ENCODE measurements at regions not wholly inside any gene's neighbourhood (a gene's known extent, or its start where the extent isn't known, plus 50 kb on each side); places are given as distances from the start of the nearest gene placed in this dataset.
A peak's percentile ranks its signal among the peaks of the same experiment; 100 is the strongest.

DNA sequence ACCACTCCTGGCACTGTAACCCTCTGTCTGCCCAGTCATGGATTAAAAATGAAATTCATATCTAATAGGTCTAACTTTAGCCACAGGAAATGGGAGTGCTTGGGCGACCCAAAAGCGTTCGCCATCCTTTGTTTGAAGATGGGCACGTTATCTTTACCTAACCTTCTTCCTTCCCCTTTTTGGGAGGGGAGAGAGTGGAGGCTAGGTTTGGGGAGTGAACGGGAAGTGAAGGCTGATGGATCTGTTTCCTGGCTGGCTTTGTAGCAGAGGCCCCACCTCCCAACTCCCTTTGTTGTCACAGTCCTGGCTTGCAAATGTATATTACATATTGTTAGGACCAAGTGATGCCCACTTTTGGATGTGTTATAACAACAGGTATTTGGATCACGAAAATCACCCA lies 98.1 kb upstream of the ARHGEF3 start:
- Histone ChIP-seq H3K27ac (ENCODE audit: low read depth, low read length, severe bottlenecking) (no peak overlapping the region), H3K36me3 (ENCODE audit: control insufficient read depth, insufficient read depth, low read length) (no peaks in the 10 kb centered on the region), H3K4me1 (ENCODE audit: control insufficient read depth, insufficient read depth, low read length, poor library complexity, severe bottlenecking) (peaks cover 2% of the 10 kb centered on the region), H3K9me3 (ENCODE audit: control insufficient read depth, low read length) (no peaks in the 10 kb centered on the region), H3K4me3 (ENCODE audit: extremely low read depth, insufficient read depth, low read length, poor library complexity, severe bottlenecking) (no peak overlapping the region)
- 90 to 100% methylated on average over 1 to 2 of the region's 6 CpGs for WGBS, 2 experiments (ENCODE audit: insufficient coverage in 2 of 2)

GRCh38 chr3:56899078-56899477 lies 97.3 kb upstream of the ARHGEF3 start:
- no peak overlapping the region for H3K27ac ChIP-seq (ENCODE audit: low read depth, low read length, severe bottlenecking)
- 100% methylated on average over 3 of the region's 6 CpGs for WGBS, 2 experiments (ENCODE audit: insufficient coverage in 2 of 2)
- peaks cover 7% of the 10 kb centered on the region for H3K4me1 ChIP-seq (ENCODE audit: control insufficient read depth, insufficient read depth, low read length, poor library complexity, severe bottlenecking)
- no peaks in the 10 kb centered on the region for H3K9me3 ChIP-seq (ENCODE audit: control insufficient read depth, low read length)
- no peak overlapping the region for H3K4me3 ChIP-seq (ENCODE audit: extremely low read depth, insufficient read depth, low read length, poor library complexity, severe bottlenecking)
- no peaks in the 10 kb centered on the region for H3K36me3 ChIP-seq (ENCODE audit: control insufficient read depth, insufficient read depth, low read length)

DNA sequence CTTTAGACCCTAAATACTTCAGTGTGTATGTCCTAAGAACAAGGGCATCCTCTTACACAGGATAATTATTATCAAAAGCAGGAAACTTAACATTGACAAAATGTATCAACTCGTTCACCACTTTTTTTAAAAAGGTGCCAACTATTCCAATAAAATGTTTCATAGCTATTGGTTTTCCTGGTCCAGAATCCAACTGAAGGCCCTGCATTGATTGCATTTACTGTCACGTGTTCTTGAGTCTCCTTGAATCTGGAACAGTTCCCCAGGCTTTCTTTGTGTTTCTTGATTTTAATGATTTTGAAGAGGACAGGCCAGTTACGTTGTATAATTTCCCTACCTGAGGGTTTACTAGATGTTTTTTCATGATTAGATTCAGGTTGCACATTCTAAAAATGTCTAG lies 94.6 kb upstream of the ARHGEF3 start:
- Histone ChIP-seq H3K9me3 (ENCODE audit: control insufficient read depth, low read length) (no peaks in the 10 kb centered on the region), H3K27ac (ENCODE audit: low read depth, low read length, severe bottlenecking) (no peak overlapping the region), H3K4me1 (ENCODE audit: control insufficient read depth, insufficient read depth, low read length, poor library complexity, severe bottlenecking) (peaks cover 7% of the 10 kb centered on the region), H3K4me3 (ENCODE audit: extremely low read depth, insufficient read depth, low read length, poor library complexity, severe bottlenecking) (no peak overlapping the region), H3K36me3 (ENCODE audit: control insufficient read depth, insufficient read depth, low read length) (no peaks in the 10 kb centered on the region)
- WGBS, 2 experiments (ENCODE audit: insufficient coverage in 2 of 2) = 94 to 100% methylated on average over 2 to 3 of the region's 3 CpGs

- Histone ChIP-seq H3K36me3 (ENCODE audit: control insufficient read depth, insufficient read depth, low read length) (no peaks in the 10 kb centered on the region), H3K27ac (ENCODE audit: low read depth, low read length, severe bottlenecking) (peak overlapping the region; percentile 23), H3K4me1 (ENCODE audit: control insufficient read depth, insufficient read depth, low read length, poor library complexity, severe bottlenecking) (peaks cover 7% of the 10 kb centered on the region), H3K9me3 (ENCODE audit: control insufficient read depth, low read length) (no peaks in the 10 kb centered on the region), H3K4me3 (ENCODE audit: extremely low read depth, insufficient read depth, low read length, poor library complexity, severe bottlenecking) (no peak overlapping the region)
- WGBS, 2 experiments (ENCODE audit: insufficient coverage in 2 of 2) = 74% methylated on average over 7 to 8 of the region's 10 CpGs
Measured at GRCh38 chr3:56894881-56895431, 93.2 kb upstream of the ARHGEF3 start.

GRCh38 chr3:56890448-56891091 lies 88.8 kb upstream of the ARHGEF3 start:
- WGBS, 2 experiments (ENCODE audit: insufficient coverage in 2 of 2) = 81 to 86% methylated on average over 6 of the region's 8 CpGs
- no peaks in the 10 kb centered on the region for H3K36me3 ChIP-seq (ENCODE audit: control insufficient read depth, insufficient read depth, low read length)
- no peak overlapping the region for H3K4me3 ChIP-seq (ENCODE audit: extremely low read depth, insufficient read depth, low read length, poor library complexity, severe bottlenecking)
- H3K4me1 ChIP-seq (ENCODE audit: control insufficient read depth, insufficient read depth, low read length, poor library complexity, severe bottlenecking) = peaks cover 14% of the 10 kb centered on the region
- H3K9me3 ChIP-seq (ENCODE audit: control insufficient read depth, low read length) = no peaks in the 10 kb centered on the region
- H3K27ac ChIP-seq (ENCODE audit: low read depth, low read length, severe bottlenecking) = no peak overlapping the region

DNA sequence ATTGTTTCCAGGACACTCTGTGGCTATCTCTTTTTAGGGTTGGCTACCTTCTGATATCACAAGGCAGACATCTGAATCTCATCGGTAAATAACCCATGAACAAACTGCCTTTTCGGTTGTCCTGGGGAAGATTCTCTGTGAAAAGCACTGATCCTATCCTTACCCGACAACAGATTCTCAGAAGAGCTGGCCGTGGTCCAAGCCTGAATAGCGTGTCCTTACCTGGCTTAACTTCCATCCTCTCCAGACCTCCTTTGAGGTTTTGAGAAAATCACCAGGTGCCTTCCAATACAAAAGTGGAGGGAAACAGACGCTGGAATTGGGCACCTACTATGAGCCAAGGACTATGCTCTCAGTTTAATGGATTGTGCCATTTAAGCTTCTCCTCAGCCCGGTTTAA lies 87.4 kb upstream of the ARHGEF3 start:
- Histone ChIP-seq H3K27ac (ENCODE audit: low read depth, low read length, severe bottlenecking) (no peak overlapping the region), H3K4me3 (ENCODE audit: extremely low read depth, insufficient read depth, low read length, poor library complexity, severe bottlenecking) (no peak overlapping the region), H3K4me1 (ENCODE audit: control insufficient read depth, insufficient read depth, low read length, poor library complexity, severe bottlenecking) (peaks cover 8% of the 10 kb centered on the region), H3K9me3 (ENCODE audit: control insufficient read depth, low read length) (no peaks in the 10 kb centered on the region), H3K36me3 (ENCODE audit: control insufficient read depth, insufficient read depth, low read length) (no peaks in the 10 kb centered on the region)
- WGBS, 2 experiments (ENCODE audit: insufficient coverage in 2 of 2) = 96 to 97% methylated on average over 7 of the region's 7 CpGs

DNA sequence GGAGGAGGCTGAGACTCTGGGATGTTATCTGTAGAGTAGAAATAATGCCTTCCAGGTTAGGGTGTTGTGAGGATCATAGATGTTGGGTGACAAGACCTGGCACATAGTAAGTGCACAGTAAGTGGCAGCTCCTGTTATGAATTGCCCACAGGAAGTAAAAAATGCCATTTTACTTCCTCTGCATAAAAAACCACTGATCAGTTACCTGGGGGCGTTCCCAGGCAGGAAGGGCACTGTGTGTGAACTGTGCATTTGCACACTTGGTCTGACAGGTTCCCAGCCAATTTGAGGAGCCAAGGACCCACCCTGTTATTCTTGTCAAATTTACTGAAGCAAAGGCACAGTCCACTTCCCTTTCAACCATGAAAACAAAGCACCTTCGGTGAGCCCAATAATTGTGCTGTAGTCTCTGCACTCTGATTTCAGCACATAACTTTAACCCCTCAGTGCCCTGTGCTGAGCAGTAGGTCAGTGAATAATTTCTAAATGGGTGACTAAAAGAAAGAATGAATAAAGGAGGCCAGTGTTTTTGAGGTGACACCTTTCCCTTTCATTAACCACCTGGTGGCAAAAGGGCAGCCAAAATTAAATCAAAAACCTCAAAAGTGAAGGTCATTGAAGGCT lies 85.8 kb upstream of the ARHGEF3 start:
- peaks cover 8% of the 10 kb centered on the region for H3K4me1 ChIP-seq (ENCODE audit: control insufficient read depth, insufficient read depth, low read length, poor library complexity, severe bottlenecking)
- H3K9me3 ChIP-seq (ENCODE audit: control insufficient read depth, low read length) = no peaks in the 10 kb centered on the region
- no peak overlapping the region for H3K27ac ChIP-seq (ENCODE audit: low read depth, low read length, severe bottlenecking)
- 70 to 78% methylated on average over 1 to 2 of the region's 2 CpGs for WGBS, 2 experiments (ENCODE audit: insufficient coverage in 2 of 2)
- no peaks in the 10 kb centered on the region for H3K36me3 ChIP-seq (ENCODE audit: control insufficient read depth, insufficient read depth, low read length)
- no peak overlapping the region for H3K4me3 ChIP-seq (ENCODE audit: extremely low read depth, insufficient read depth, low read length, poor library complexity, severe bottlenecking)

- H3K9me3 ChIP-seq (ENCODE audit: control insufficient read depth, low read length) = no peaks in the 10 kb centered on the region
- no peak overlapping the region for H3K27ac ChIP-seq (ENCODE audit: low read depth, low read length, severe bottlenecking)
- H3K36me3 ChIP-seq (ENCODE audit: control insufficient read depth, insufficient read depth, low read length) = no peaks in the 10 kb centered on the region
- H3K4me3 ChIP-seq (ENCODE audit: extremely low read depth, insufficient read depth, low read length, poor library complexity, severe bottlenecking) = no peak overlapping the region
- 91 to 100% methylated on average over 2 to 3 of the region's 6 CpGs for whole genome bisulfite sequencing, 2 experiments (ENCODE audit: insufficient coverage in 2 of 2)
- H3K4me1 ChIP-seq (ENCODE audit: control insufficient read depth, insufficient read depth, low read length, poor library complexity, severe bottlenecking) = peaks cover 8% of the 10 kb centered on the region
Measured at GRCh38 chr3:56886314-56886713, 84.6 kb upstream of the ARHGEF3 start.

DNA sequence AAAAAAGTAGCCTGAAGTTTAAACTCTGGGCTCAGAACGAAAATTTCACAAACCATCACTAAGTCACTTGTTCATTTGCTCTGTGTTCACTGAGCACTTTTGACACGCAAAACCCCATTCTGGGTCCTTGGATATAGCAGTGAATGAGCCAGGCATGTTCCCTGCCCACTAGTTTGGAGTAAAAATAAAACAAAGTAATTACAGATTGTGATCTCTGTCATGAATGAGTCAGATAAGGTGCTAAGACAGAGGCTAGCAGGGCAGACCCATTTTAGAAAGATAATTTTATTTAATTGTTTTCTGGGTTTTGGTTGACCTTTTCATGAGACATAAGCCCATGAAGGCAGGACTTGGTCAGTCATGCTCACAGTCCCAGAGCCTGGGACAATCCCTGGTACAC lies 84.1 kb upstream of the ARHGEF3 start:
- no peaks in the 10 kb centered on the region for H3K9me3 ChIP-seq (ENCODE audit: control insufficient read depth, low read length)
- H3K36me3 ChIP-seq (ENCODE audit: control insufficient read depth, insufficient read depth, low read length) = no peaks in the 10 kb centered on the region
- no peak overlapping the region for H3K27ac ChIP-seq (ENCODE audit: low read depth, low read length, severe bottlenecking)
- no peak overlapping the region for H3K4me3 ChIP-seq (ENCODE audit: extremely low read depth, insufficient read depth, low read length, poor library complexity, severe bottlenecking)
- WGBS, 2 experiments (ENCODE audit: insufficient coverage in 2 of 2) = 80 to 100% methylated on average over 2 of the region's 2 CpGs
- peaks cover 11% of the 10 kb centered on the region for H3K4me1 ChIP-seq (ENCODE audit: control insufficient read depth, insufficient read depth, low read length, poor library complexity, severe bottlenecking)

DNA sequence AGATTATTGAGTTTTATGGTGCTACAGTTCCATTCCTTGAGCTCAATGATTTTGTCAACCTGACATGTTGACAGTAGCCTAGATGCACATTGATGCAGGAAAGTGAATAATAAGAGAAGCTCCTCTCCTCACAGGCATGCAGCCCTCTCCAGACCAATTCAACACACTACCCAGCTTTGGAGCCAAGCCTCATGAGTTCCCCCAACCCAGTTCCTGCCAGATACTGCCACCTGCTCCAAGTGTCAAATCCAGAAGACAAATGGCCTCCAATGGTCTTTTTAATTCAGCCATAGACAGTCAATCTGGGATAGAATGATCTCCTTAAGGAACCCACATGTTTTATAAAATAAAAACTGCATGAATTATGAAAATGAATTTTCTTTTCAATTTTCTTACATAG lies 83.7 kb upstream of the ARHGEF3 start:
- no peaks in the 10 kb centered on the region for H3K36me3 ChIP-seq (ENCODE audit: control insufficient read depth, insufficient read depth, low read length)
- H3K4me3 ChIP-seq (ENCODE audit: extremely low read depth, insufficient read depth, low read length, poor library complexity, severe bottlenecking) = no peak overlapping the region
- H3K27ac ChIP-seq (ENCODE audit: low read depth, low read length, severe bottlenecking) = no peak overlapping the region
- peaks cover 15% of the 10 kb centered on the region for H3K4me1 ChIP-seq (ENCODE audit: control insufficient read depth, insufficient read depth, low read length, poor library complexity, severe bottlenecking)
- no peaks in the 10 kb centered on the region for H3K9me3 ChIP-seq (ENCODE audit: control insufficient read depth, low read length)

- no peak overlapping the region for H3K27ac ChIP-seq (ENCODE audit: low read depth, low read length, severe bottlenecking)
- H3K4me1 ChIP-seq (ENCODE audit: control insufficient read depth, insufficient read depth, low read length, poor library complexity, severe bottlenecking) = peaks cover 15% of the 10 kb centered on the region
- H3K36me3 ChIP-seq (ENCODE audit: control insufficient read depth, insufficient read depth, low read length) = no peaks in the 10 kb centered on the region
- no peak overlapping the region for H3K4me3 ChIP-seq (ENCODE audit: extremely low read depth, insufficient read depth, low read length, poor library complexity, severe bottlenecking)
- 92 to 93% methylated on average over 5 of the region's 7 CpGs for WGBS, 2 experiments (ENCODE audit: insufficient coverage in 2 of 2)
- no peaks in the 10 kb centered on the region for H3K9me3 ChIP-seq (ENCODE audit: control insufficient read depth, low read length)
Measured at GRCh38 chr3:56884387-56884786, 82.6 kb upstream of the ARHGEF3 start.

Measured in mesodermal cell (in vitro differentiated cells).